ENCODE measurements at regions not wholly inside any gene's neighbourhood (a gene's known extent, or its start where the extent isn't known, plus 50 kb on each side); places are given as distances from the start of the nearest gene placed in this dataset.

- no peak for DNase-seq (ENCODE audit: low spot score in 2 of 2)
- no peak for TF ChIP-seq POLR2A (IDR thresholded peaks at IDR 0.05)
- TF ChIP-seq, protein P1, sequence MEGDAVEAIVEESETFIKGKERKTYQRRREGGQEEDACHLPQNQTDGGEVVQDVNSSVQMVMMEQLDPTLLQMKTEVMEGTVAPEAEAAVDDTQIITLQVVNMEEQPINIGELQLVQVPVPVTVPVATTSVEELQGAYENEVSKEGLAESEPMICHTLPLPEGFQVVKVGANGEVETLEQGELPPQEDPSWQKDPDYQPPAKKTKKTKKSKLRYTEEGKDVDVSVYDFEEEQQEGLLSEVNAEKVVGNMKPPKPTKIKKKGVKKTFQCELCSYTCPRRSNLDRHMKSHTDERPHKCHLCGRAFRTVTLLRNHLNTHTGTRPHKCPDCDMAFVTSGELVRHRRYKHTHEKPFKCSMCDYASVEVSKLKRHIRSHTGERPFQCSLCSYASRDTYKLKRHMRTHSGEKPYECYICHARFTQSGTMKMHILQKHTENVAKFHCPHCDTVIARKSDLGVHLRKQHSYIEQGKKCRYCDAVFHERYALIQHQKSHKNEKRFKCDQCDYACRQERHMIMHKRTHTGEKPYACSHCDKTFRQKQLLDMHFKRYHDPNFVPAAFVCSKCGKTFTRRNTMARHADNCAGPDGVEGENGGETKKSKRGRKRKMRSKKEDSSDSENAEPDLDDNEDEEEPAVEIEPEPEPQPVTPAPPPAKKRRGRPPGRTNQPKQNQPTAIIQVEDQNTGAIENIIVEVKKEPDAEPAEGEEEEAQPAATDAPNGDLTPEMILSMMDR (IDR thresholded peaks at IDR 0.05): no peak
- no peak overlapping the region for H3K4me3 ChIP-seq (ENCODE audit: low read depth, poor library complexity, severe bottlenecking)
- intact Hi-C loops (cut with DNase I; ENCODE audit: low total_unique reads): no loop called here
- 48 to 66% methylated on average over 13 to 14 of the region's 14 CpGs for WGBS, 2 donors
Observed at GRCh38 chrX:145881175-145881995, 63.8 kb downstream of the SLITRK2 start.

- no peak for TF ChIP-seq POLR2A (IDR thresholded peaks at IDR 0.05)
- TF ChIP-seq, protein P1 (IDR thresholded peaks at IDR 0.05): no peak
- DNase-seq (ENCODE audit: low spot score in 2 of 2): no peak
- H3K4me3 ChIP-seq (ENCODE audit: low read depth, poor library complexity, severe bottlenecking): no peak overlapping the region
- 73 to 75% methylated on average over 1 of the region's 1 CpG for WGBS, 2 donors
- intact Hi-C loops (cut with DNase I; ENCODE audit: low total_unique reads): loop anchor here (5.0 kb wide), 1 partner anchor 1501 kb away; no protein-coding TSS in a partner anchor
Observed at GRCh38 chrX:145886469-145886868, 68.8 kb downstream of the SLITRK2 start.

GRCh38 chrX:145910017-145910416, 92.4 kb downstream of the SLITRK2 start:
- DNase-seq (ENCODE audit: low spot score in 2 of 2): no peak
- TF ChIP-seq, protein P1 (IDR thresholded peaks at IDR 0.05): no peak
- no peak for TF ChIP-seq POLR2A (IDR thresholded peaks at IDR 0.05)
- no peak overlapping the region for H3K4me3 ChIP-seq (ENCODE audit: low read depth, poor library complexity, severe bottlenecking)
- intact Hi-C loops (cut with DNase I; ENCODE audit: low total_unique reads): no loop called here
- 64 to 87% methylated on average over 3 of the region's 3 CpGs for WGBS, 2 donors

GRCh38 chrX:145919400-145919799, 101.8 kb downstream of the SLITRK2 start:
- H3K4me3 ChIP-seq (ENCODE audit: low read depth, poor library complexity, severe bottlenecking): no peak overlapping the region
- TF ChIP-seq, protein P1 (IDR thresholded peaks at IDR 0.05): no peak
- no peak for TF ChIP-seq POLR2A (IDR thresholded peaks at IDR 0.05)
- no peak for DNase-seq (ENCODE audit: low spot score in 2 of 2)
- intact Hi-C loops (cut with DNase I; ENCODE audit: low total_unique reads): no loop called here

GRCh38 chrX:145923376-145923775, 105.7 kb downstream of the SLITRK2 start:
- intact Hi-C loops (cut with DNase I; ENCODE audit: low total_unique reads): no loop called here
- TF ChIP-seq, protein P1 (IDR thresholded peaks at IDR 0.05): no peak
- no peak for TF ChIP-seq POLR2A (IDR thresholded peaks at IDR 0.05)
- DNase-seq (ENCODE audit: low spot score in 2 of 2): no peak
- H3K4me3 ChIP-seq (ENCODE audit: low read depth, poor library complexity, severe bottlenecking): no peak overlapping the region
- WGBS, 2 donors: 61 to 85% methylated on average over 4 of the region's 4 CpGs

DNA sequence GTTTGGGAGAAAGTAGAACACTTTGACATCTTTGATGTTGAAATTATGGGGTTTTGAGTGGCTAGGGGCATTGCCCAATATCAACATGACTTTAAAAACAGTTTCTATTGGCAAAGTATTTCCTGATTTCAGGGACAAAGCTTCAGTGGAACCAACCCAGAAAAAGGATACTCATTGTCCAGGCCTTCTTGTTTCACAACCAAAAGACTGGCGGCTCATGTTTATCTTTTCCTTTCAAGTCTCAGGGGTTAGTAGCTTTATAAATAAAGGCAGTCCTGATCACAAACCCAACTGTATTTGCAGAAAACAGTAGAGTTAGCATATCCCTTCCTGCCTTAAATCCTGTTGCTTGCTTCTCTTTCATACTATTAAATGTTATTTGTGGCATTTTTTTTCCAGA, 119.1 kb downstream of the SLITRK2 start:
- WGBS, 2 donors: 93 to 95% methylated on average over 1 of the region's 1 CpG
- no peak for DNase-seq (ENCODE audit: low spot score in 2 of 2)
- intact Hi-C loops (cut with DNase I; ENCODE audit: low total_unique reads): no loop called here
- TF ChIP-seq, protein P1 (IDR thresholded peaks at IDR 0.05): no peak
- no peak for TF ChIP-seq POLR2A (IDR thresholded peaks at IDR 0.05)
- H3K4me3 ChIP-seq (ENCODE audit: low read depth, poor library complexity, severe bottlenecking): no peak overlapping the region
